ENCODE measurements at regions not wholly inside any gene's neighbourhood (a gene's known extent, or its start where the extent isn't known, plus 50 kb on each side); places are given as distances from the start of the nearest gene placed in this dataset.

DNA sequence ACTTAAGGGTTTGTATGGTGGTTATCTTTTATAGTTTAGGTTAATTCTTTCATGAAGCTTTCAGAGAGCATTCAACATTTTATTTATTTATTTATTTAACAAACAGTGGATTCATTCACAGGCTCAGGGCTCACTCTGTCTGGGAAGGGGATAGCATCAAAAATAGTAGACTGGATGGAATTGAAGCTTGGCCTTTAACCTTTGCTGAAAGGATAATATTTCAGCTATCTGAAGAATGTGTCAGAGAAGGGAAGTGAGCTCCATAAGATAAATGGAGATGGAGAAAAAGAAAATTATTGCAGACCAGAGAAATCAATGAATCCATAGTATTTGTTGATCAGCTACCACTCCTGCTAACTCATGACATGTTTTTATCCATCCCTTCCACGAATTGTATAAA, 305.6 kb downstream of the COG6 start:
- Histone ChIP-seq H4K12ac (ENCODE audit: low read depth, low read length) (no peak overlapping the region), H3K4me1 (ENCODE audit: control insufficient read depth in 1 of 2, insufficient read depth in 2 of 2, low read length in 2 of 2) (no peaks in the 10 kb centered on the region), H4K8ac (ENCODE audit: low read depth, low read length) (no peak overlapping the region), H3K4me2 (ENCODE audit: low read length) (no peak overlapping the region), H3K4me3 (ENCODE audit: low read depth, low read length) (no peak overlapping the region), H3K23ac (ENCODE audit: low read length) (no peak overlapping the region), H3K4ac (ENCODE audit: low read depth, low read length) (no peak overlapping the region), H3K27ac (ENCODE audit: low read depth, low read length) (no peak overlapping the region), H4K91ac (ENCODE audit: low read depth, low read length) (no peak overlapping the region), H3K14ac (ENCODE audit: low read length) (no peak overlapping the region), H2AK5ac (ENCODE audit: low read length) (no peak overlapping the region), H2BK120ac (ENCODE audit: insufficient read depth, low read length, poor library complexity) (no peak overlapping the region), H3K79me2 (ENCODE audit: control insufficient read depth, insufficient read depth, low read length, poor library complexity) (no peaks in the 10 kb centered on the region), H3K79me1 (ENCODE audit: low read length) (no peaks in the 10 kb centered on the region), H3K9me3 (ENCODE audit: insufficient read depth, low read depth, low read length) (no peaks in the 10 kb centered on the region), H3K18ac (ENCODE audit: low read length) (no peak overlapping the region), H2BK5ac (ENCODE audit: low read depth, low read length, poor library complexity) (no peak overlapping the region), H2AFZ (ENCODE audit: insufficient read depth, low read length, poor library complexity) (no peak overlapping the region), H3K36me3 (ENCODE audit: control insufficient read depth in 1 of 2, insufficient read depth in 2 of 2, low read length in 2 of 2) (no peaks in the 10 kb centered on the region), H3K27me3 (ENCODE audit: insufficient read depth, low read length) (no peaks in the 10 kb centered on the region), H2BK12ac (ENCODE audit: low read length) (no peak overlapping the region), H3K9ac (ENCODE audit: low read length) (no peak overlapping the region)
- no CpG with 5 or more reads among the region's 1 CpG for WGBS (ENCODE audit: extremely low coverage, insufficient coverage, insufficient read length)
- peak in 1 of 2 donors; percentile 3 for DNase-seq

DNA sequence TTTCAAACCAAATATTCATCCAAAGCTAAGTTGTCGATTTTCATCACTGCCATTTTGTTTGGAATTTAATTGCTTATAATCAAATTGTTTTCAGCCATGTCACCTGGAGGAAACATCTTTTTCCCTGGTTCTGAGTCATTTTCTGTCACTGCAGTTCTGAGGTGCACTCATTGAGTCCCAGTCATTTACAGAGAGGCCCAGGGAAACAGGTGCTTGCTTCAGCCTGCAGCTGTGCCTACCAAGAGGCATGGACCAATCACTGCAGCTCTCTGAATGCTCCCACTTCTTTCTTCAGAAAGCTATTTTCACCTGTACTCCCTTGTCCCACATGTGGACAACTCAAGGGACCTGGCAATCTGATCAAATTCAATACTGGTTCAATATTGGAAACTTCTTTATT, 308.1 kb downstream of the COG6 start:
- Histone ChIP-seq H2BK120ac (ENCODE audit: insufficient read depth, low read length, poor library complexity) (peak overlapping the region; percentile 50), H3K4me2 (ENCODE audit: low read length) (no peak overlapping the region), H2AFZ (ENCODE audit: insufficient read depth, low read length, poor library complexity) (no peak overlapping the region), H3K4me1 (ENCODE audit: control insufficient read depth in 1 of 2, insufficient read depth in 2 of 2, low read length in 2 of 2) (no peaks in the 10 kb centered on the region), H3K4me3 (ENCODE audit: low read depth, low read length) (no peak overlapping the region), H4K8ac (ENCODE audit: low read depth, low read length) (no peak overlapping the region), H3K79me2 (ENCODE audit: control insufficient read depth, insufficient read depth, low read length, poor library complexity) (no peaks in the 10 kb centered on the region), H2BK12ac (ENCODE audit: low read length) (no peak overlapping the region), H4K91ac (ENCODE audit: low read depth, low read length) (no peak overlapping the region), H3K4ac (ENCODE audit: low read depth, low read length) (no peak overlapping the region), H3K27ac (ENCODE audit: low read depth, low read length) (no peak overlapping the region), H3K9ac (ENCODE audit: low read length) (no peak overlapping the region), H3K27me3 (ENCODE audit: insufficient read depth, low read length) (no peaks in the 10 kb centered on the region), H3K18ac (ENCODE audit: low read length) (no peak overlapping the region), H3K79me1 (ENCODE audit: low read length) (no peaks in the 10 kb centered on the region), H2BK5ac (ENCODE audit: low read depth, low read length, poor library complexity) (no peak overlapping the region), H3K9me3 (ENCODE audit: insufficient read depth, low read depth, low read length) (no peaks in the 10 kb centered on the region), H3K23ac (ENCODE audit: low read length) (no peak overlapping the region), H2AK5ac (ENCODE audit: low read length) (no peak overlapping the region), H4K12ac (ENCODE audit: low read depth, low read length) (no peak overlapping the region), H3K36me3 (ENCODE audit: control insufficient read depth in 1 of 2, insufficient read depth in 2 of 2, low read length in 2 of 2) (no peaks in the 10 kb centered on the region), H3K14ac (ENCODE audit: low read length) (no peak overlapping the region)
- DNase-seq, result no peak
- no CpG with 5 or more reads among the region's 1 CpG for WGBS (ENCODE audit: extremely low coverage, insufficient coverage, insufficient read length)

DNA sequence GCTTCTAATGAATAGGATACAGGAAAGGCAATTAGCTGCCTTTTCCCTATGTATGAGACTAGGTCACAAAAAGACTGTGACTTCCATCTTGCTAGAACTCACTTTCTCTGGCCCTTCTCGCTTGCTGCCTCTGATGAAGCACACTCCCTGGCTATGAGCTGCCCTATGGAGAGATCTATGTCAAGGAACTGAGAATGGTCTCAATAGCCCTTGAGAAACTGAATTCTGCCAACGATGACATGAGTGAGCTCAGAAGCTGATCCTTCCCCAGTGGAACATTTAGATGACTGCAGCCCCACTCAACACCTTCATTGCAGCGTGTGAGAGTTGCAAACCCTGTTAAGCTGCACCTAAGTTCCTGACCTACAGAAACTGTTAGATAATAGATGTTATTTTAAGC, 309.8 kb downstream of the COG6 start:
- H3K79me1 ChIP-seq (ENCODE audit: low read length), result no peaks in the 10 kb centered on the region
- no peak overlapping the region for H3K9ac ChIP-seq (ENCODE audit: low read length)
- no peak overlapping the region for H2BK5ac ChIP-seq (ENCODE audit: low read depth, low read length, poor library complexity)
- no peak overlapping the region for H4K12ac ChIP-seq (ENCODE audit: low read depth, low read length)
- H3K14ac ChIP-seq (ENCODE audit: low read length), result no peak overlapping the region
- no peak for DNase-seq
- no peak overlapping the region for H3K27ac ChIP-seq (ENCODE audit: low read depth, low read length)
- H2AFZ ChIP-seq (ENCODE audit: insufficient read depth, low read length, poor library complexity), result no peak overlapping the region
- H2BK120ac ChIP-seq (ENCODE audit: insufficient read depth, low read length, poor library complexity), result no peak overlapping the region
- H4K91ac ChIP-seq (ENCODE audit: low read depth, low read length), result no peak overlapping the region
- H3K4me2 ChIP-seq (ENCODE audit: low read length), result no peak overlapping the region
- no peaks in the 10 kb centered on the region for H3K36me3 ChIP-seq (ENCODE audit: control insufficient read depth in 1 of 2, insufficient read depth in 2 of 2, low read length in 2 of 2)
- no peak overlapping the region for H3K4me3 ChIP-seq (ENCODE audit: low read depth, low read length)
- H3K18ac ChIP-seq (ENCODE audit: low read length), result no peak overlapping the region
- WGBS (ENCODE audit: extremely low coverage, insufficient coverage, insufficient read length), result no CpG with 5 or more reads among the region's 3 CpGs
- H2BK12ac ChIP-seq (ENCODE audit: low read length), result no peak overlapping the region
- no peak overlapping the region for H3K4ac ChIP-seq (ENCODE audit: low read depth, low read length)
- no peak overlapping the region for H4K8ac ChIP-seq (ENCODE audit: low read depth, low read length)
- no peak overlapping the region for H2AK5ac ChIP-seq (ENCODE audit: low read length)
- H3K27me3 ChIP-seq (ENCODE audit: insufficient read depth, low read length), result no peaks in the 10 kb centered on the region
- no peak overlapping the region for H3K23ac ChIP-seq (ENCODE audit: low read length)
- no peaks in the 10 kb centered on the region for H3K9me3 ChIP-seq (ENCODE audit: insufficient read depth, low read depth, low read length)
- H3K4me1 ChIP-seq (ENCODE audit: control insufficient read depth in 1 of 2, insufficient read depth in 2 of 2, low read length in 2 of 2), result peaks cover 2% of the 10 kb centered on the region in 2 experiments
- H3K79me2 ChIP-seq (ENCODE audit: control insufficient read depth, insufficient read depth, low read length, poor library complexity), result no peaks in the 10 kb centered on the region

DNA sequence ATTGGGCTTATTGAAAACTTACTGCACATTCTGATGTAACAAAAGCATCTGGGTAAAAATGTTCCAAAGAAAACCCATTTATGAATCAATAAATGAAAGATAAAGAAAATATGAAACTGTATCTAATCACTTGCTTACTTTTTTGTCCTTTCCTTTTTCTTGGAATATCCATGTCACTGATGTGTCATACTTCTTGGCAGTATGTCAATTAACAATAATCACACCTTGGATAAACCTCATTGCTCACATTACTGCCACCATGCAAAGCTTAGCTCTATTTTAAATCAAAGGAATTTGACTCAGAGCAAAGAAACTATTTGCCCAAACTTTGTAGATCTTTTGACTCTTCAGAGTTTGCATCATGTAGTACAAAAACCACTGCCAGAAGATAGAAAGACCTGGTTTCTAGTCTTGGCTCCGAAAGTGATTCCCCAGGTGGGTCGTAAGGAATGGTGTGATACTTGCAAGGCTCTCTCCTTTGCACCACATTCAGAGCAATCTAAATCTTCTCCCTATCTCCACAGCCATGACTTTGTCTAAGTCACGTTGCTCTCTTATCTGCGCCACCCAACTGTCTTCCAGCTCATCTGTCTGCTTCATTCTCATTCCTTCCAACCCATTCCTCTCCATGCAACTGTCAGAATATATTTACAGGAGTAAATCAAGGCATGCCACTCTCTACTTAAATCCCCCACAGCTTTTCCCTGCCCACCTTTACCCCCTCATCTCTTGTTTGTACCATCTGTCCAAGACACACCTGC, 311.9 kb downstream of the COG6 start:
- no CpG with 5 or more reads among the region's 4 CpGs for WGBS (ENCODE audit: extremely low coverage, insufficient coverage, insufficient read length)
- no peak overlapping the region for H3K4me2 ChIP-seq (ENCODE audit: low read length)
- no peaks in the 10 kb centered on the region for H3K9me3 ChIP-seq (ENCODE audit: insufficient read depth, low read depth, low read length)

More for the DNA sequence above, 311.9 kb downstream of the COG6 start:
- Histone ChIP-seq H3K79me1 (ENCODE audit: low read length) (no peaks in the 10 kb centered on the region), H2BK120ac (ENCODE audit: insufficient read depth, low read length, poor library complexity) (no peak overlapping the region), H3K23ac (ENCODE audit: low read length) (no peak overlapping the region), H3K36me3 (ENCODE audit: control insufficient read depth in 1 of 2, insufficient read depth in 2 of 2, low read length in 2 of 2) (no peaks in the 10 kb centered on the region), H2AFZ (ENCODE audit: insufficient read depth, low read length, poor library complexity) (no peak overlapping the region), H2BK12ac (ENCODE audit: low read length) (no peak overlapping the region), H4K12ac (ENCODE audit: low read depth, low read length) (no peak overlapping the region), H3K4ac (ENCODE audit: low read depth, low read length) (no peak overlapping the region), H3K79me2 (ENCODE audit: control insufficient read depth, insufficient read depth, low read length, poor library complexity) (no peaks in the 10 kb centered on the region), H2BK5ac (ENCODE audit: low read depth, low read length, poor library complexity) (no peak overlapping the region), H3K9ac (ENCODE audit: low read length) (no peak overlapping the region), H3K4me1 (ENCODE audit: control insufficient read depth in 1 of 2, insufficient read depth in 2 of 2, low read length in 2 of 2) (peaks cover 4 to 7% of the 10 kb centered on the region in 2 experiments), H3K14ac (ENCODE audit: low read length) (no peak overlapping the region), H2AK5ac (ENCODE audit: low read length) (no peak overlapping the region), H4K8ac (ENCODE audit: low read depth, low read length) (no peak overlapping the region), H3K27ac (ENCODE audit: low read depth, low read length) (no peak overlapping the region), H3K27me3 (ENCODE audit: insufficient read depth, low read length) (no peaks in the 10 kb centered on the region), H4K91ac (ENCODE audit: low read depth, low read length) (no peak overlapping the region), H3K4me3 (ENCODE audit: low read depth, low read length) (no peak overlapping the region), H3K18ac (ENCODE audit: low read length) (no peak overlapping the region)
- no peak for DNase-seq

All from trophoblast cell (in vitro differentiated cells and primary cell).